ENCODE measurements at regions not wholly inside any gene's neighbourhood (a gene's known extent, or its start where the extent isn't known, plus 50 kb on each side); places are given as distances from the start of the nearest gene placed in this dataset.
"Not testable (repeated sequence)": the region's sequence is repeated elsewhere in the genome, so short reads cannot be mapped to it uniquely, and the experiment has no call there.

GRCh38 chr1:196009362-196009761 is 598.9 kb downstream of the KCNT2 start:
- Histone ChIP-seq H3K36me3 (no peaks in the 10 kb centered on the region), H3K27ac (no peak overlapping the region), H3K4me1 (no peaks in the 10 kb centered on the region), H3K4me3 (no peak overlapping the region), H3K27me3 (no peaks in the 10 kb centered on the region), H3K9me3 (peaks cover 0 to 2% of the 10 kb centered on the region in 2 donors)
- DNase-seq (no peak), ATAC-seq (no peak)
- TF ChIP-seq, protein P1, sequence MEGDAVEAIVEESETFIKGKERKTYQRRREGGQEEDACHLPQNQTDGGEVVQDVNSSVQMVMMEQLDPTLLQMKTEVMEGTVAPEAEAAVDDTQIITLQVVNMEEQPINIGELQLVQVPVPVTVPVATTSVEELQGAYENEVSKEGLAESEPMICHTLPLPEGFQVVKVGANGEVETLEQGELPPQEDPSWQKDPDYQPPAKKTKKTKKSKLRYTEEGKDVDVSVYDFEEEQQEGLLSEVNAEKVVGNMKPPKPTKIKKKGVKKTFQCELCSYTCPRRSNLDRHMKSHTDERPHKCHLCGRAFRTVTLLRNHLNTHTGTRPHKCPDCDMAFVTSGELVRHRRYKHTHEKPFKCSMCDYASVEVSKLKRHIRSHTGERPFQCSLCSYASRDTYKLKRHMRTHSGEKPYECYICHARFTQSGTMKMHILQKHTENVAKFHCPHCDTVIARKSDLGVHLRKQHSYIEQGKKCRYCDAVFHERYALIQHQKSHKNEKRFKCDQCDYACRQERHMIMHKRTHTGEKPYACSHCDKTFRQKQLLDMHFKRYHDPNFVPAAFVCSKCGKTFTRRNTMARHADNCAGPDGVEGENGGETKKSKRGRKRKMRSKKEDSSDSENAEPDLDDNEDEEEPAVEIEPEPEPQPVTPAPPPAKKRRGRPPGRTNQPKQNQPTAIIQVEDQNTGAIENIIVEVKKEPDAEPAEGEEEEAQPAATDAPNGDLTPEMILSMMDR (IDR thresholded peaks at IDR 0.05) = no peak
- intact Hi-C loops (cut with DNase I) = no loop called here

DNA sequence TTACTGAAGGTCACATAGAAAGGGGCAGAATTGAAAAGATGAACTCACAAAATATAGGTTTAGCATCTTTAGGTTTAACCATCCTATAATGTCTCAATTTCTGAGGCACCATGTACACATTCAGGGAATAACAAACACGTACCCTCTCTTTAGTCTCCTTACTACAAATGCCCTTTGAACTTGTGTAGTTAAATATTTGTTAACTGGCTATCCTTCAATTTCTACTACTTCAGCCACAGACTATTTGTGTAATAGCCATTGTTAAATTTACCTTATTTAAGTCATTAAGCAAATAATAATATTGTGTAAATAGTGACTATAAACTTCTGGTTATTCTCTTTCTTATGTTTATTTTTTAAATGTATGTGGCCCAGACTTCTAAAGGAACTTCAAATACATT is 600.5 kb downstream of the KCNT2 start:
- no peak overlapping the region for H3K27ac ChIP-seq
- ATAC-seq = no peak
- no peak for DNase-seq
- no peaks in the 10 kb centered on the region for H3K4me1 ChIP-seq
- no peaks in the 10 kb centered on the region for H3K36me3 ChIP-seq
- no peaks in the 10 kb centered on the region for H3K27me3 ChIP-seq
- intact Hi-C loops (cut with DNase I) = no loop called here
- peaks cover 0 to 2% of the 10 kb centered on the region in 2 donors for H3K9me3 ChIP-seq
- H3K4me3 ChIP-seq = no peak overlapping the region
- TF ChIP-seq, protein P1 (IDR thresholded peaks at IDR 0.05) = no peak

DNA sequence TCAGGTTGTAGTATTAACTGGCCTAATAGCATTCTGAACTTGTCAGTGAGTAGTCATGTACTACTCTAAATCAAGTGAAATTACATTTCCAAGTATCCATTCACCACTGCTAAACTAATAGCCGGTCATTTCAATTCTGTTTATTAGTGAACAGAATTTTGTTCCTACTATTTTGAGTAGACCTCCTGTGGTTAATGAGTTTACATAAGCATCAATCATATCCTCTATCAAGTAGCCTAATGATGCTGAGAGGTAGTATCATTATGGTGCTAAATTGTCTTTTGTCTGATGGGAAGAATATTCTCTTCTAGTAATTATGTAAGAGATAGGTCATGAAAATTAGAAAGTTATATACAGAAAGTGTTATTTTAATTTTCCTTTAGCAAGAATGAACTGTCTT is 602.8 kb downstream of the KCNT2 start:
- TF ChIP-seq, protein P1 (IDR thresholded peaks at IDR 0.05) = no peak
- Histone ChIP-seq H3K36me3 (no peaks in the 10 kb centered on the region), H3K27me3 (no peaks in the 10 kb centered on the region), H3K4me3 (no peak overlapping the region), H3K9me3 (peaks cover 0 to 2% of the 10 kb centered on the region in 2 donors), H3K27ac (no peak overlapping the region), H3K4me1 (no peaks in the 10 kb centered on the region)
- DNase-seq (no peak), ATAC-seq (no peak)
- intact Hi-C loops (cut with DNase I) = no loop called here

- H3K9me3 ChIP-seq; H3K4me1 ChIP-seq; intact Hi-C loops (cut with DNase I); ATAC-seq; H3K27me3 ChIP-seq; H3K4me3 ChIP-seq; H3K36me3 ChIP-seq; H3K27ac ChIP-seq; DNase-seq: not testable (repeated sequence)
Measured at GRCh38 chr1:196004388-196004787, 603.9 kb downstream of the KCNT2 start.

DNA sequence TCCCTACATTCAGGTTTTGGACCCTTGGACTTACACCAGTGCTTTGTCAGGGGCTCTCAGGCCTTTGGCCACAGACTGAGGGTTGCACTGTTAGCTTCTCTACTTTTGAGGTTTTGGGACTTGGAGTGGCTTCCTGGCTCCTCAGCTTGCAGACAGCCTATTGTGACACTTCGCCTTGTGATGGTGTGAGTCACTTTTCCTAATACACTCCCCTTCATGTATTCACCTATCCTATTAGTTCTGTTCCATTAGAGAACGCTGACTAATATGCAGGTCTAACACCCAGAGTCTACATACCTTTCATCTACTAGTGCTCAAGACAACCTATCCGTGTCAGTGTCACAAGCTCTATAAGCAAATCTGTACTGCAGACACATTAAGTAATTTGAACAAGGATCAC is 605.3 kb downstream of the KCNT2 start:
- no peak for ATAC-seq

GRCh38 chr1:196002296-196002695 is 605.9 kb downstream of the KCNT2 start:
- H3K27ac ChIP-seq; DNase-seq; ATAC-seq; intact Hi-C loops (cut with DNase I); H3K27me3 ChIP-seq; H3K36me3 ChIP-seq; H3K9me3 ChIP-seq; H3K4me1 ChIP-seq; H3K4me3 ChIP-seq: not testable (repeated sequence)

More for the DNA sequence above, 605.3 kb downstream of the KCNT2 start:
- no peaks in the 10 kb centered on the region for H3K27me3 ChIP-seq
- H3K4me1 ChIP-seq = no peaks in the 10 kb centered on the region
- TF ChIP-seq, protein P1 (IDR thresholded peaks at IDR 0.05) = no peak
- intact Hi-C loops (cut with DNase I) = no loop called here
- H3K36me3 ChIP-seq = no peaks in the 10 kb centered on the region
- no peak overlapping the region for H3K27ac ChIP-seq
- no peak for DNase-seq
- no peak overlapping the region for H3K4me3 ChIP-seq
- H3K9me3 ChIP-seq = peaks cover 0 to 2% of the 10 kb centered on the region in 2 donors

All from left lung (tissue), 4 donors.